ENCODE measurements at regions not wholly inside any gene's neighbourhood (a gene's known extent, or its start where the extent isn't known, plus 50 kb on each side); places are given as distances from the start of the nearest gene placed in this dataset.

- no peak overlapping the region for H3K27ac ChIP-seq (ENCODE audit: low read length)
- no peak overlapping the region for H3K4me3 ChIP-seq (ENCODE audit: low read length)
- H3K9ac ChIP-seq (ENCODE audit: low read length): no peak overlapping the region
- H4K20me1 ChIP-seq (ENCODE audit: insufficient read depth): no peaks in the 10 kb centered on the region
- H3K9me2 ChIP-seq (ENCODE audit: insufficient read depth, low read length): no peaks in the 10 kb centered on the region
- no peaks in the 10 kb centered on the region for H3K36me3 ChIP-seq (ENCODE audit: insufficient read depth, low read length)
- no peaks in the 10 kb centered on the region for H3K9me3 ChIP-seq (ENCODE audit: low read length)
- no peaks in the 10 kb centered on the region for H3K79me2 ChIP-seq (replicated peaks; ENCODE audit: insufficient read depth, low read length)
- TF ChIP-seq POLR2AphosphoS5 (IDR thresholded peaks at IDR 0.05) (no peak), SMC3 (conservative IDR thresholded peaks at IDR 0.05; ENCODE audit: poor library complexity) (no peak), REST (IDR thresholded peaks at IDR 0.05; ENCODE audit: borderline replicate concordance) (no peak), EP300 (conservative IDR thresholded peaks at IDR 0.05; ENCODE audit: poor library complexity, severe bottlenecking) (no peak), EZH2 (IDR thresholded peaks at IDR 0.05; ENCODE audit: borderline replicate concordance, insufficient read depth, low read length, poor library complexity, severe bottlenecking) (no peak), RAD21 (conservative IDR thresholded peaks at IDR 0.05) (no peak), TAF1 (IDR thresholded peaks at IDR 0.05; ENCODE audit: low read depth) (no peak)
- H3K4me2 ChIP-seq (ENCODE audit: low read length): no peak overlapping the region
- no peaks in the 10 kb centered on the region for H3K27me3 ChIP-seq (ENCODE audit: insufficient read depth, low read depth, low read length)
- H2AFZ ChIP-seq (ENCODE audit: low read depth, low read length): no peak overlapping the region
- H3F3A ChIP-seq (ENCODE audit: insufficient read depth, low read length, poor library complexity, severe bottlenecking): no peaks in the 10 kb centered on the region
These were observed 221.0 kb upstream of the TPM1 start for GRCh38 chr15:62821384-62822131.

GRCh38 chr15:62822228-62822627 is 220.3 kb upstream of the TPM1 start:
- H3K9me2 ChIP-seq (ENCODE audit: insufficient read depth, low read length): no peaks in the 10 kb centered on the region
- no peaks in the 10 kb centered on the region for H3F3A ChIP-seq (ENCODE audit: insufficient read depth, low read length, poor library complexity, severe bottlenecking)

More at GRCh38 chr15:62822228-62822627, 220.3 kb upstream of the TPM1 start:
- H3K27me3 ChIP-seq (ENCODE audit: insufficient read depth, low read depth, low read length): no peaks in the 10 kb centered on the region
- H3K4me3 ChIP-seq (ENCODE audit: low read length): no peak overlapping the region
- no peaks in the 10 kb centered on the region for H3K36me3 ChIP-seq (ENCODE audit: insufficient read depth, low read length)
- H3K27ac ChIP-seq (ENCODE audit: low read length): no peak overlapping the region
- no peak overlapping the region for H2AFZ ChIP-seq (ENCODE audit: low read depth, low read length)
- no peak overlapping the region for H3K4me2 ChIP-seq (ENCODE audit: low read length)
- H3K9me3 ChIP-seq (ENCODE audit: low read length): no peaks in the 10 kb centered on the region
- no peak for TF ChIP-seq EP300 (conservative IDR thresholded peaks at IDR 0.05; ENCODE audit: poor library complexity, severe bottlenecking)
- no peak for TF ChIP-seq POLR2AphosphoS5 (IDR thresholded peaks at IDR 0.05)
- no peak for TF ChIP-seq EZH2 (IDR thresholded peaks at IDR 0.05; ENCODE audit: borderline replicate concordance, insufficient read depth, low read length, poor library complexity, severe bottlenecking)
- no peak for TF ChIP-seq TAF1 (IDR thresholded peaks at IDR 0.05; ENCODE audit: low read depth)
- TF ChIP-seq RAD21 (conservative IDR thresholded peaks at IDR 0.05): no peak
- no peak for TF ChIP-seq REST (IDR thresholded peaks at IDR 0.05; ENCODE audit: borderline replicate concordance)
- no peak for TF ChIP-seq MXI1 (conservative IDR thresholded peaks at IDR 0.05; ENCODE audit: poor library complexity, severe bottlenecking)
- no peak for TF ChIP-seq CTCF (IDR thresholded peaks at IDR 0.05; ENCODE audit: poor library complexity, severe bottlenecking)
- TF ChIP-seq SMC3 (conservative IDR thresholded peaks at IDR 0.05; ENCODE audit: poor library complexity): no peak
- no peak overlapping the region for H3K9ac ChIP-seq (ENCODE audit: low read length)
- no peaks in the 10 kb centered on the region for H4K20me1 ChIP-seq (ENCODE audit: insufficient read depth)
- no peaks in the 10 kb centered on the region for H3K79me2 ChIP-seq (replicated peaks; ENCODE audit: insufficient read depth, low read length)
